PC-3 (cell line): ENCODE measurements at regions not wholly inside any gene's neighbourhood (a gene's known extent, or its start where the extent isn't known, plus 50 kb on each side); places are given as distances from the start of the nearest gene placed in this dataset.

Experiments used
- CTCF ChIP-seq: fragments of 300-600 bp; sonication (generic); conservative IDR thresholded peaks from 2 replicates; pipeline ENCODE4 v1.5.1; 2017; ENCODE audit warnings: antibody characterized with exemption, low read depth, mild to moderate bottlenecking, low read length
- EZH2phosphoT487 ChIP-seq: fragments of 300-600 bp; sonication (generic); IDR thresholded peaks from 2 replicates; pipeline ENCODE4 v1.6.1; 2018; ENCODE audit warnings: mild to moderate bottlenecking, antibody characterized with exemption, low read length, borderline replicate concordance

- TF ChIP-seq CTCF (no peak), EZH2phosphoT487 (no peak)
Observed at GRCh38 chr11:46220313-46220712, 57.1 kb upstream of the CREB3L1 start.
